HEK293 (cell line): ENCODE measurements at regions not wholly inside any gene's neighbourhood (a gene's known extent, or its start where the extent isn't known, plus 50 kb on each side); places are given as distances from the start of the nearest gene placed in this dataset.

Experiments
- CTCF ChIA-PET: fragments of 350-600 bp; formaldehyde crosslinking; extraction: SDS; loops from one replicate; lab custom pipeline; 2021; ENCODE audit warnings: antibody characterized with exemption; lab: Yijun Ruan, JAX
- POLR2A ChIA-PET: fragments of 300-600 bp; formaldehyde crosslinking; extraction: SDS; loops from one replicate; lab custom pipeline; 2020; ENCODE audit warnings: antibody characterized with exemption, inconsistent platforms; lab: Yijun Ruan, JAX
- H3K27ac ChIP-seq: fragments of 200-500 bp; sonication (Bioruptor generic); 2 replicates; pipeline ENCODE4 v1.5.1; 2014; ENCODE audit warnings: low read depth, low read length, control low read depth, inconsistent platforms; ENCODE audit errors: extremely low read depth
- H3K36me3 ChIP-seq, 2 experiments: fragments of 200-500 bp in 1 of 2; sonication (Bioruptor generic) in 1 of 2; 1 replicate in 1 of 2; 2 replicates in 1 of 2; pipeline ENCODE4 v1.5.1; 2014 to 2017; ENCODE audit warnings: inconsistent platforms in 2 of 2, low read length in 2 of 2; ENCODE audit not compliant: control insufficient read depth in 2 of 2, insufficient read depth in 1 of 2
- H3K4me1 ChIP-seq: fragments of 200-500 bp; sonication (Bioruptor generic); 2 replicates; pipeline ENCODE4 v1.5.1; 2014; ENCODE audit warnings: mild to moderate bottlenecking, low read length, inconsistent platforms; ENCODE audit not compliant: control insufficient read depth, insufficient read depth
- H3K4me3 ChIP-seq: 2 replicates; pipeline ENCODE4 v1.5.1; 2011; ENCODE audit warnings: low read depth, mild to moderate bottlenecking, control low read depth, low read length, moderate library complexity
- H3K9me3 ChIP-seq: fragments of 200-500 bp; sonication (Bioruptor generic); 2 replicates; pipeline ENCODE4 v1.5.1; 2014; ENCODE audit warnings: low read depth, low read length, inconsistent platforms; ENCODE audit not compliant: control insufficient read depth, insufficient read depth
- GFI1B ChIP-seq: fragments of 450-650 bp; formaldehyde crosslinking; IDR thresholded peaks from 2 replicates; pipeline ENCODE4 v1.5.1; 2016; ENCODE audit warnings: missing biosample characterization, missing genetic modification characterization
- GLI2 ChIP-seq: fragments of 450-650 bp; formaldehyde crosslinking; IDR thresholded peaks from 2 replicates; pipeline ENCODE4; 2017; ENCODE audit warnings: missing biosample characterization, missing genetic modification characterization, low read depth, borderline replicate concordance
- GLI4 ChIP-seq: fragments of 450-650 bp; formaldehyde crosslinking; IDR thresholded peaks from 2 replicates; pipeline ENCODE4 v1.5.1; 2016; ENCODE audit warnings: missing biosample characterization, missing genetic modification characterization
- TRIM28 ChIP-seq: IDR thresholded peaks from 2 replicates; pipeline ENCODE4 v1.6.1; 2011; ENCODE audit warnings: low read length, control low read depth, borderline replicate concordance
- YY1 ChIP-seq: fragments of 450-650 bp; formaldehyde crosslinking; IDR thresholded peaks from 2 replicates; pipeline ENCODE4 v1.5.1; 2018; ENCODE audit warnings: missing biosample characterization, missing genetic modification characterization
- ZBTB8A ChIP-seq: fragments of 450-650 bp; formaldehyde crosslinking; IDR thresholded peaks from 2 replicates; pipeline ENCODE4 v1.5.1; 2016; ENCODE audit warnings: missing biosample characterization, missing genetic modification characterization
- ZNF184 ChIP-seq: fragments of 450-650 bp; IDR thresholded peaks from 2 replicates; pipeline ENCODE4 v1.5.1; 2018; ENCODE audit warnings: missing biosample characterization, mild to moderate bottlenecking, missing genetic modification characterization
- ZNF211 ChIP-seq: fragments of 450-650 bp; formaldehyde crosslinking; IDR thresholded peaks from 2 replicates; pipeline ENCODE4 v1.5.1; 2016; ENCODE audit warnings: low read depth, missing biosample characterization, missing genetic modification characterization
- ZNF311 ChIP-seq: fragments of 450-650 bp; formaldehyde crosslinking; IDR thresholded peaks from 2 replicates; pipeline ENCODE4 v1.5.1; 2017; ENCODE audit warnings: missing biosample characterization, missing genetic modification characterization, borderline replicate concordance
- ZNF544 ChIP-seq: fragments of 450-650 bp; formaldehyde crosslinking; IDR thresholded peaks from 2 replicates; pipeline ENCODE4 v1.5.0; 2017; ENCODE audit warnings: missing biosample characterization, missing genetic modification characterization
- ZNF548 ChIP-seq: fragments of 450-650 bp; formaldehyde crosslinking; IDR thresholded peaks from 2 replicates; pipeline ENCODE4 v1.5.1; 2016; ENCODE audit warnings: missing biosample characterization, missing genetic modification characterization
- ZNF626 ChIP-seq: fragments of 450-650 bp; sonication (Bioruptor Pico); formaldehyde crosslinking; IDR thresholded peaks from 2 replicates; pipeline ENCODE4 v1.5.1; 2018; ENCODE audit warnings: missing biosample characterization, missing genetic modification characterization, inconsistent platforms
- ZNF776 ChIP-seq: fragments of 450-650 bp; formaldehyde crosslinking; IDR thresholded peaks from 2 replicates; pipeline ENCODE4 v1.5.0; 2017; ENCODE audit warnings: missing biosample characterization, missing genetic modification characterization, borderline replicate concordance
- ZNF791 ChIP-seq: fragments of 450-650 bp; formaldehyde crosslinking; IDR thresholded peaks from 2 replicates; pipeline ENCODE4 v1.5.1; 2016; ENCODE audit warnings: missing biosample characterization, missing genetic modification characterization
- ZXDB ChIP-seq: fragments of 450-650 bp; formaldehyde crosslinking; IDR thresholded peaks from 2 replicates; pipeline ENCODE4 v1.5.1; 2016; ENCODE audit warnings: missing biosample characterization, missing genetic modification characterization
- TF ChIP-seq, protein P1 (sequence below): fragments of 450-650 bp; formaldehyde crosslinking; IDR thresholded peaks from 2 replicates; pipeline ENCODE4 v1.5.1; 2016; ENCODE audit warnings: missing biosample characterization, missing genetic modification characterization
- TF ChIP-seq, protein P2 (sequence below): fragments of 450-650 bp; formaldehyde crosslinking; IDR thresholded peaks from 2 replicates; pipeline ENCODE4 v1.5.1; 2016; ENCODE audit warnings: missing biosample characterization, missing genetic modification characterization, borderline replicate concordance
- TF ChIP-seq, protein P3 (sequence below): fragments of 450-650 bp; IDR thresholded peaks from 2 replicates; pipeline ENCODE4 v1.5.1; 2018; ENCODE audit warnings: missing biosample characterization, mild to moderate bottlenecking, missing genetic modification characterization

DNA sequence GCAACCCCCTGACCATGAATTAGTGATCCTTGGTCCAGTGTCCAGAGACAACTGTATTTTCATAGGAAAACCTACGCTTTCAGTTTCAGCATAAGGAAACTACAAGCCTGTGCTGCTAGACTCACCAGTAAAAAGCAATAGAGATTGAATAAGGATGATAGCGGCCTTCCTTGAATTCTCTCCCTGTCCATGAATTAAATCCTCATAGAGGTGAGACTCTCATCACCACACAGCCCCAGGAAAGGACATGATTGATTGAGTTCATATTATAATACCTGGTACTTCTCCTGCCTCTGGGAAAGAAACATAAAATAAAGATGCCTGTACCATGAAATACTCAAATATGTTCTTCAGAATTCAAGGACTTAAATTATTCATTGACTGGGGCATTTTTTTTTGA, 146.3 kb upstream of the SPOPL start:
- CTCF ChIA-PET = interaction anchor here (0.6 kb wide), 1 partner anchor 99 kb away, joined by 4 read pairs; no protein-coding TSS in a partner anchor
- POLR2A ChIA-PET = no interaction called here
- Histone ChIP-seq H3K36me3 (no peaks in the 10 kb centered on the region), H3K4me3 (no peak overlapping the region), H3K27ac (no peak overlapping the region), H3K4me1 (no peaks in the 10 kb centered on the region), H3K9me3 (no peaks in the 10 kb centered on the region)
- TF ChIP-seq, protein P1, sequence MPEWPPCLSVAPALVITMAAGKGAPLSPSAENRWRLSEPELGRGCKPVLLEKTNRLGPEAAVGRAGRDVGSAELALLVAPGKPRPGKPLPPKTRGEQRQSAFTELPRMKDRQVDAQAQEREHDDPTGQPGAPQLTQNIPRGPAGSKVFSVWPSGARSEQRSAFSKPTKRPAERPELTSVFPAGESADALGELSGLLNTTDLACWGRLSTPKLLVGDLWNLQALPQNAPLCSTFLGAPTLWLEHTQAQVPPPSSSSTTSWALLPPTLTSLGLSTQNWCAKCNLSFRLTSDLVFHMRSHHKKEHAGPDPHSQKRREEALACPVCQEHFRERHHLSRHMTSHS (tag by site-specific recombination) = no peak
- no peak for TF ChIP-seq GLI2 (tag by site-specific recombination)

DNA sequence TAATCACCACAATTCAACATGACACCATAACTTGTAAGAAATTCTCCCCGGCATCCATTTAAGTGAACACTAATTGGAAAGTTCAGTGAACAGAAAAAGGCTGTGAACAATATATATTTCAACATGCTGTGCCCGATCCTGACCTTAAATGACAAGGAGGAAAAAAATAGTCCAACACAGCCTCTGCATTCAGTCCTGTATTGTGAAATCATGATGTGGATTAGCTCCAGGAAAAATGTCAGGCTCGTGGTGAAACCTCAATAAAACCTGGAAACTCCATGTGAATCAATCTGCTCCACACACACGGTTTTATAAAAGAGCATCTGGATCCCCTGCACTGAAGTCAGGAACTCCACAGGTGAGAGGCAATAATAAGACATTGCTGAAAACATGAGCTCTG, 145.4 kb upstream of the SPOPL start:
- TF ChIP-seq GLI4 (tag by site-specific recombination) (no peak), ZXDB (tag by site-specific recombination) (no peak), ZNF776 (no peak), ZNF791 (no peak), ZNF626 (tag by site-specific recombination) (no peak), ZNF311 (tag by site-specific recombination) (no peak), ZNF184 (no peak), ZNF544 (tag by site-specific recombination) (no peak), ZNF211 (tag by site-specific recombination) (no peak), GFI1B (tag by site-specific recombination) (no peak), ZNF548 (no peak), ZBTB8A (tag by site-specific recombination) (no peak), TRIM28 (no peak), YY1 (no peak)
- TF ChIP-seq, protein P2, sequence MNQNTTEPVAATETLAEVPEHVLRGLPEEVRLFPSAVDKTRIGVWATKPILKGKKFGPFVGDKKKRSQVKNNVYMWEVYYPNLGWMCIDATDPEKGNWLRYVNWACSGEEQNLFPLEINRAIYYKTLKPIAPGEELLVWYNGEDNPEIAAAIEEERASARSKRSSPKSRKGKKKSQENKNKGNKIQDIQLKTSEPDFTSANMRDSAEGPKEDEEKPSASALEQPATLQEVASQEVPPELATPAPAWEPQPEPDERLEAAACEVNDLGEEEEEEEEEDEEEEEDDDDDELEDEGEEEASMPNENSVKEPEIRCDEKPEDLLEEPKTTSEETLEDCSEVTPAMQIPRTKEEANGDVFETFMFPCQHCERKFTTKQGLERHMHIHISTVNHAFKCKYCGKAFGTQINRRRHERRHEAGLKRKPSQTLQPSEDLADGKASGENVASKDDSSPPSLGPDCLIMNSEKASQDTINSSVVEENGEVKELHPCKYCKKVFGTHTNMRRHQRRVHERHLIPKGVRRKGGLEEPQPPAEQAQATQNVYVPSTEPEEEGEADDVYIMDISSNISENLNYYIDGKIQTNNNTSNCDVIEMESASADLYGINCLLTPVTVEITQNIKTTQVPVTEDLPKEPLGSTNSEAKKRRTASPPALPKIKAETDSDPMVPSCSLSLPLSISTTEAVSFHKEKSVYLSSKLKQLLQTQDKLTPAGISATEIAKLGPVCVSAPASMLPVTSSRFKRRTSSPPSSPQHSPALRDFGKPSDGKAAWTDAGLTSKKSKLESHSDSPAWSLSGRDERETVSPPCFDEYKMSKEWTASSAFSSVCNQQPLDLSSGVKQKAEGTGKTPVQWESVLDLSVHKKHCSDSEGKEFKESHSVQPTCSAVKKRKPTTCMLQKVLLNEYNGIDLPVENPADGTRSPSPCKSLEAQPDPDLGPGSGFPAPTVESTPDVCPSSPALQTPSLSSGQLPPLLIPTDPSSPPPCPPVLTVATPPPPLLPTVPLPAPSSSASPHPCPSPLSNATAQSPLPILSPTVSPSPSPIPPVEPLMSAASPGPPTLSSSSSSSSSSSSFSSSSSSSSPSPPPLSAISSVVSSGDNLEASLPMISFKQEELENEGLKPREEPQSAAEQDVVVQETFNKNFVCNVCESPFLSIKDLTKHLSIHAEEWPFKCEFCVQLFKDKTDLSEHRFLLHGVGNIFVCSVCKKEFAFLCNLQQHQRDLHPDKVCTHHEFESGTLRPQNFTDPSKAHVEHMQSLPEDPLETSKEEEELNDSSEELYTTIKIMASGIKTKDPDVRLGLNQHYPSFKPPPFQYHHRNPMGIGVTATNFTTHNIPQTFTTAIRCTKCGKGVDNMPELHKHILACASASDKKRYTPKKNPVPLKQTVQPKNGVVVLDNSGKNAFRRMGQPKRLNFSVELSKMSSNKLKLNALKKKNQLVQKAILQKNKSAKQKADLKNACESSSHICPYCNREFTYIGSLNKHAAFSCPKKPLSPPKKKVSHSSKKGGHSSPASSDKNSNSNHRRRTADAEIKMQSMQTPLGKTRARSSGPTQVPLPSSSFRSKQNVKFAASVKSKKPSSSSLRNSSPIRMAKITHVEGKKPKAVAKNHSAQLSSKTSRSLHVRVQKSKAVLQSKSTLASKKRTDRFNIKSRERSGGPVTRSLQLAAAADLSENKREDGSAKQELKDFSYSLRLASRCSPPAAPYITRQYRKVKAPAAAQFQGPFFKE (tag by site-specific recombination) = no peak
- TF ChIP-seq, protein P3, sequence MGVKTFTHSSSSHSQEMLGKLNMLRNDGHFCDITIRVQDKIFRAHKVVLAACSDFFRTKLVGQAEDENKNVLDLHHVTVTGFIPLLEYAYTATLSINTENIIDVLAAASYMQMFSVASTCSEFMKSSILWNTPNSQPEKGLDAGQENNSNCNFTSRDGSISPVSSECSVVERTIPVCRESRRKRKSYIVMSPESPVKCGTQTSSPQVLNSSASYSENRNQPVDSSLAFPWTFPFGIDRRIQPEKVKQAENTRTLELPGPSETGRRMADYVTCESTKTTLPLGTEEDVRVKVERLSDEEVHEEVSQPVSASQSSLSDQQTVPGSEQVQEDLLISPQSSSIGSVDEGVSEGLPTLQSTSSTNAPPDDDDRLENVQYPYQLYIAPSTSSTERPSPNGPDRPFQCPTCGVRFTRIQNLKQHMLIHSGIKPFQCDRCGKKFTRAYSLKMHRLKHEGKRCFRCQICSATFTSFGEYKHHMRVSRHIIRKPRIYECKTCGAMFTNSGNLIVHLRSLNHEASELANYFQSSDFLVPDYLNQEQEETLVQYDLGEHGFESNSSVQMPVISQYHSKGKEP (tag by site-specific recombination) = no peak
- Histone ChIP-seq H3K27ac (no peak overlapping the region), H3K4me3 (no peak overlapping the region), H3K4me1 (no peaks in the 10 kb centered on the region), H3K36me3 (no peaks in the 10 kb centered on the region), H3K9me3 (no peaks in the 10 kb centered on the region)
- POLR2A ChIA-PET = no interaction called here
- CTCF ChIA-PET = interaction anchor here (0.8 to 1.2 kb wide), 2 partner anchors 18 to 431 kb away, joined by 3 read pairs; no protein-coding TSS in a partner anchor
